Nephron (organoid): ENCODE measurements at regions not wholly inside any gene's neighbourhood (a gene's known extent, or its start where the extent isn't known, plus 50 kb on each side); places are given as distances from the start of the nearest gene placed in this dataset.

ENCODE experiments used
- H3K27ac Mint-ChIP-seq, 3 experiments: 2 replicates each; pipeline ENCODE4 v1.8.0; 2020; ENCODE audit warnings: mixed read lengths in 3 of 3, mild to moderate bottlenecking in 2 of 3, moderate library complexity in 1 of 3
- H3K27me3 Mint-ChIP-seq: 2 replicates; pipeline ENCODE4 v1.8.0; 2021; ENCODE audit warnings: low read depth, mild to moderate bottlenecking, moderate library complexity, mixed read lengths
- H3K36me3 Mint-ChIP-seq: 2 replicates; pipeline ENCODE4 v1.8.0; 2020; ENCODE audit warnings: low read depth, mixed read lengths
- H3K4me1 Mint-ChIP-seq: 2 replicates; pipeline ENCODE4 v1.8.0; 2020; ENCODE audit warnings: mixed read lengths
- H3K4me3 Mint-ChIP-seq, 3 experiments: 2 replicates each; pipeline ENCODE4 v1.8.0; 2020; ENCODE audit warnings: mild to moderate bottlenecking in 3 of 3, mixed read lengths in 3 of 3, moderate library complexity in 2 of 3
- H3K9me3 Mint-ChIP-seq: 2 replicates; pipeline ENCODE4 v1.8.0; 2020; ENCODE audit warnings: mixed read lengths
- CTCF ChIP-seq, 3 experiments: fragments of 200-600 bp; sonication (generic); IDR thresholded peaks; one replicate each; pipeline ENCODE4 v1.5.0; 2021; ENCODE audit warnings: antibody characterized with exemption in 3 of 3; ENCODE audit not compliant: unreplicated experiment in 3 of 3

GRCh38 chr13:31052478-31052877 lies 109.2 kb downstream of the HSPH1 start:
- H3K36me3 Mint-ChIP-seq, result no peaks in the 10 kb centered on the region
- H3K4me3 Mint-ChIP-seq, result no peak overlapping the region
- H3K4me1 Mint-ChIP-seq, result no peaks in the 10 kb centered on the region
- no peak for TF ChIP-seq CTCF (IDR thresholded peaks at IDR 0.05; ENCODE audit: unreplicated experiment in 3 of 3)
- no peak overlapping the region for H3K27ac Mint-ChIP-seq
- H3K27me3 Mint-ChIP-seq, result peaks cover 5% of the 10 kb centered on the region
- H3K9me3 Mint-ChIP-seq, result no peaks in the 10 kb centered on the region

GRCh38 chr13:31051999-31052398 lies 109.7 kb downstream of the HSPH1 start:
- no peak overlapping the region for H3K27ac Mint-ChIP-seq
- H3K4me3 Mint-ChIP-seq, result no peak overlapping the region
- H3K4me1 Mint-ChIP-seq, result no peaks in the 10 kb centered on the region
- H3K9me3 Mint-ChIP-seq, result no peaks in the 10 kb centered on the region
- H3K27me3 Mint-ChIP-seq, result peaks cover 5% of the 10 kb centered on the region
- TF ChIP-seq CTCF (IDR thresholded peaks at IDR 0.05; ENCODE audit: unreplicated experiment in 3 of 3), result no peak
- no peaks in the 10 kb centered on the region for H3K36me3 Mint-ChIP-seq

GRCh38 chr13:31050486-31051400 lies 111.0 kb downstream of the HSPH1 start:
- peak in 2 of 3 experiments; percentile 17 to 26 for TF ChIP-seq CTCF (IDR thresholded peaks at IDR 0.05; ENCODE audit: unreplicated experiment in 3 of 3)
- no peaks in the 10 kb centered on the region for H3K36me3 Mint-ChIP-seq

GRCh38 chr13:31049833-31050232 lies 111.9 kb downstream of the HSPH1 start:
- Mint-ChIP-seq H3K9me3 (no peaks in the 10 kb centered on the region), H3K36me3 (no peaks in the 10 kb centered on the region), H3K4me1 (peaks cover 5% of the 10 kb centered on the region), H3K27ac (no peak overlapping the region), H3K27me3 (peaks cover 5% of the 10 kb centered on the region), H3K4me3 (no peak overlapping the region)
- no peak for TF ChIP-seq CTCF (IDR thresholded peaks at IDR 0.05; ENCODE audit: unreplicated experiment in 3 of 3)

More at GRCh38 chr13:31050486-31051400, 111.0 kb downstream of the HSPH1 start:
- no peak overlapping the region for H3K4me3 Mint-ChIP-seq
- peaks cover 5% of the 10 kb centered on the region for H3K27me3 Mint-ChIP-seq
- H3K4me1 Mint-ChIP-seq, result peaks cover 1% of the 10 kb centered on the region
- H3K27ac Mint-ChIP-seq, result no peak overlapping the region
- no peaks in the 10 kb centered on the region for H3K9me3 Mint-ChIP-seq

- peaks cover 9% of the 10 kb centered on the region for H3K27me3 Mint-ChIP-seq
- H3K36me3 Mint-ChIP-seq, result no peaks in the 10 kb centered on the region
- no peak for TF ChIP-seq CTCF (IDR thresholded peaks at IDR 0.05; ENCODE audit: unreplicated experiment in 3 of 3)
- no peak overlapping the region for H3K27ac Mint-ChIP-seq
- H3K4me1 Mint-ChIP-seq, result peaks cover 11% of the 10 kb centered on the region
- H3K9me3 Mint-ChIP-seq, result no peaks in the 10 kb centered on the region
- no peak overlapping the region for H3K4me3 Mint-ChIP-seq
Measured at GRCh38 chr13:31049083-31049482, 112.6 kb downstream of the HSPH1 start.

GRCh38 chr13:31048521-31048920 lies 113.2 kb downstream of the HSPH1 start:
- no peaks in the 10 kb centered on the region for H3K36me3 Mint-ChIP-seq
- no peaks in the 10 kb centered on the region for H3K9me3 Mint-ChIP-seq
- peaks cover 9% of the 10 kb centered on the region for H3K27me3 Mint-ChIP-seq
- no peak overlapping the region for H3K27ac Mint-ChIP-seq
- peaks cover 11% of the 10 kb centered on the region for H3K4me1 Mint-ChIP-seq
- TF ChIP-seq CTCF (IDR thresholded peaks at IDR 0.05; ENCODE audit: unreplicated experiment in 3 of 3), result no peak
- H3K4me3 Mint-ChIP-seq, result no peak overlapping the region
